Fibroblast of skin of scalp (primary cell): ENCODE measurements at regions not wholly inside any gene's neighbourhood (a gene's known extent, or its start where the extent isn't known, plus 50 kb on each side); places are given as distances from the start of the nearest gene placed in this dataset.

ENCODE experiments used
- DNase-seq: peaks from one replicate; pipeline ENCODE4 v3.0.0-alpha.2; 2013

DNA sequence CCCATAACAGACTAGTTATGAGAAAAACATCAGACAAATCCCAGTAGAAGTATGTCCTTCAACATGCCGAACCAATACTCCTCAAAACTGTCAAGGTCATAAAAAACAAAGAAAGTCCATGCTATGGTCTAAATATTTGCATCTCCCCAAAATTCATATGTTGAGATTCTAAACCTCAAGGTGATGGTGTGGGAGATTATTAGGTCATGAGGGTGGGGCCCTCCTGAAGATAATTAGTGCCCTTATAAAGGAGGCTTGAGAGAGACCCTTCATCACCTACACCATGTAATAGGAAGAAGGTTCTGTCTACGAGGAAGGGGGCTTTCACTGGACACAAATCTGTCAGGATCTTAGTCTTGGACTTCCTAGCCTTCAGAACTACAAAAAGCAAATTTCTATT, 118.6 kb upstream of the GUCY1A2 start:
- no peak for DNase-seq

DNA sequence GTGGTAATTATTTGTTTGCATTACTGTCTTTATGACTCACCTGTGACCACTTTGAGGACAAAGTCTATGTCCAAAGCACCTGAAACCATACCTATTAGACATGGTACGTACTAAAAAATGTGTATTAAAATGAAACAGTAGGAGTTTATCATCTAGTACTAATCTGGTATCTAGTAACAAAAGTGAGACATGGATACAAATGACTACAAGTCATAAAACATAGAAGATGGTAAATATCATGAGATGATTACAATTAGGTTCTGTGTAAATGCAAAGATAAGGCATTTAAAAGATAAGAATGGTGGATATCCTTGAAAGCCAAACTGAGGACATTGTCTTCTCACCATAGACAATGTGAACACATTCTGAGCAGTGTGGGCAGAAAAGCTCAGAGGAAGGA, 113.5 kb upstream of the GUCY1A2 start:
- no peak for DNase-seq

DNA sequence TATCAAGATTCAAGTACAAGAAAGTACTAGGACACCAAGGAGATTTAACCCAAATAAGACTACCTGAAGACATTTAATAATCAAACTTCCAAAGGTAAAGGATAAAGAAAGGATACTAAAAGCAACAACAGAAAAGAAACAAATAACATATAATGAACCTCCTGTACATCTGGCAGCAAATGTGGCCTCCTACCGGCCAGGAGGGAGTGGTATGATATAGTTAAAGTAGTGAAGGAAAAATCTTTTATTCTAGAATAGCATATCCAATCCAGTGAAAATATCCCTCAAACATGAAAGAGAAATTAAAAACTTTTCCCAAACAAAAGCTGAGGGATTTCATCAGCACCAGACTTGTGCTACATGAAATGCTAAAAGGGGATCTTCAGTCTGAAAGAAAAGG, 104.7 kb upstream of the GUCY1A2 start:
- DNase-seq, result no peak

DNA sequence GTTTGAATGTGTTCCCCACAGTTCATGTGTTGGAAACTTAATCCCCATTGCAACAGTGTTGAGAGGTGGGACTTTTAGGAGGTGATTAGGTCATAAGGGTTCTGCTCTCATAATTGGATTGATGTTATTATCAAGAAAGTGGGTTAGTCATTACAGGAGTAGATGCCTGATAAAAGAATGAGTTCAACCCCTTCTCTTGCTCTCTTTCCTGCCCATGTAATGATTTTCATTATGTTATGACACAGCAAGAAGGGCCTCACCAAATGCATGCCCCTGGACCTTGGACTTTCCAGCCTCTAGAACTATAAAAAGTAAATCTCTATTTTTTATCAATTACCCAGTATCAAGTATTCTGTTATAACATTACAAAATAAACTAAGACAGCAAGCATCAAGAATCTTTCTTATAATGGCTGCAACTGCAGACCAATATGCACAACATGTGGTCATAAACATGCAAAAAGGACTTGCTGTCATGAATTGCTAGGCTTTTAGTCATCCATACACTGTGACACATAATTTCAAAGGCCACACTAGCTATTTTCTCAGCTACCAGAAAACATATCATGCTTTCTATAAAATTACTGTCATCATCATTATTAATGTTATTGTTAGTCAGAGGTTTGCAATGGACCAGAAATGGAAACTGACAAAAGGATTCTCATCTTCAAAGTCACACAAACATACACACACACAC, 99.9 kb upstream of the GUCY1A2 start:
- peak; percentile 11 for DNase-seq

DNA sequence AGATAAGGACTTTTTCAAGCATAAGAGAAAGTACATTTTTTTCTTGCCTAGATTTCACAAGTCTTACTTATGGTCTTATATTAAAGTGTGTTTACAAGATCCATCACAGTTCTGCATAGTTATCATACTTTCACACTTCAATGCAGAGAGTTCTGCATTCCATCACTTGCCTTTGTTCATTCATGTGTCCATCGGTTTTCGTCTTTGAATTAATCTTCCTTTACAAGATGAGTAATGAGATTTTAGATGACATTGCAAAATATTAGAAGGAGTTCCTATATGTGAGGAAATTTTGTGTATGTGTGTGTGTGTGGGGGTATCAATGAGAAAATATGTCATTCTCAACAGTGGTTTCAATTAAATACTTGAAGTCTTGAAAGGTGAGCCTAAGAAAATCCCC, 98.1 kb upstream of the GUCY1A2 start:
- DNase-seq, result peak; percentile 15

DNA sequence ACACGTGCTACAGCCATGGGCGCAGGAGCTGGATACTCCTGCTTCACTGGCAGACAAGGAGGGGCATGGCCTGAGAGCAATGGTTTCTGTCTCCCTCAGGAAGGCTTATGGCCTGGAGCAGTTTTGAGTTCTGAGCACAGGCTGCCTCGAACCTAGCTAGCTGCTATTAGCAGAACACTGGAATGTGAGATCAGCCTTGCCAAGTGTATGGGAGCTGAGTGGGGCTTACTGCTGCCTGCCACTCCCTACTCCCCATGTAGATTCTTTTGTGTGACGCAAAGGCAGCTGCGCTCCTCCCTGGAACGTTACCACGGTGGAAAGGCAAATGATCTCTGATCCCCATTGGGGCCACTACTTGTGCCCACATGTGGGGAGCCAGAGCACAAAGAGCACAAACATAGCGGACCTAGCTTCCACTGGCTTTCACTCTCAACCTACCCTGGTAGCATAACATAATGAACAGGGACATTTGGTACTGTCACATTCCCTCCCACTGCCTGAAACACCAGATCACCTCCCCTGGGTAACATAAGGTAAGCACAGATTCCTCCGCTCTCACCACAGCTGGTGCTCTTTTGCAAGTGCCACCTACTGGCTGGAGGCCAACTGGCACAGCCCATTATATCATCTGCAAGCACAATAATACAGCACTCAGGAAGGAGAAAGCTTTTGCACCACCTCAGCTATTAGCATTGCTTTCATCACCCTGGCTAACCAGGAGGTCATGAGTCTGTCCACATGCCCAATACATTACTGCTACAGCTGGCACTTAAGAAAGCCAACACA, 84.6 kb upstream of the GUCY1A2 start:
- DNase-seq, result no peak

DNA sequence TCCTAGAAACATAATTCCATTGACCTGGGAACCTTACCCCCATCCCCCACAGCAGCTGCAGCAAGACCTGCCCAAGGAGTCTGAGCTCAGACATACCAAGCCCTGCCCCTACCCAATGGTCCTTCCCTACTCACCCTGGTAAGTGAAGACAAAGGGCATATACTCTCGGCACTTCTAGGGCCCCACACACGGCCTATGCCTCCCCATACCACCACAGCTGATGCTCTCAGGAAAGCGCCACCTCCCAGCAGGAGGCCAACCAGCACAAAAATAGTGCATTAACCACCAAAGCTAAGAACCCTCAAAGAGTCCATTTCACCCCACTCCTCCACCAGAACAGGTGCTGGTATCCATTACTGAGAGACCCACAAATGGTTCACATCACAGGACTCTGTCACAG, 74.4 kb upstream of the GUCY1A2 start:
- no peak for DNase-seq

DNA sequence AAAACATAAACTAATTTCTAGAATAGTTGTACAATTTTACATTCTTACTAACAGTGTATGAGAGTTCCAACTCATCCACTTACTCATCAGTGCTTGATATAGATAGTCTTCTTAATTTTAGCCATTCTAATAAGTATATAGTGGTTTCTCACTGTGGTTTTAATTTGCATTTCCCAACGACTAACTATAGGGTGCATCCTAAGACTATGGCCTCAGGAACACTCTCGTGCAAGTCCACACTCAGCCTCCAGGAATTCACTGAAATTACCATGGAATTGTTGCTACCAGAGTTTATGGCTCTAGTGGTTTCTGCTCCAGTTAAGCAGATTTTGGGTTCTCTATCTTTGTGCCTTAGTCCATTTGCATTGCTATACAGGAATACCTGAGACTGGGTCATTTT, 60.1 kb upstream of the GUCY1A2 start:
- no peak for DNase-seq

DNA sequence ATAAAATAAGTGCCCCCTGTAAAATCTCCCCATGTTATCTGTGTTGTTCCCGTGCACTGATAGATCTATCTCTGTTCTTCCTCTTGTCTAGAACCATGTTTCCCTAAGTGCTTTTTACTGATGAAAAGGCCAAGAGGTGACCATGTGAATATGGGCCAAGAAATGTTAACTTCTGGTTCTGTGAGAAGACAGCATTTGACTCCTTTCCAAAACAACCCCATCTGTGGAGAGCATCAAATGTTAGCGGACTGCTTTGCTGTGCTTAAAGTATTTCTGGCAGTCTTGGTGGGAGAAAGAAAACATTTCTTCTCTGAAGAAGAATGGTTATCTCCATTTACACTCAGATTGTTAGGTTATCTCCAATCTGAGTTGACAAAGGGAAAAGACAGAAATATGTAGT, 58.6 kb upstream of the GUCY1A2 start:
- no peak for DNase-seq

DNA sequence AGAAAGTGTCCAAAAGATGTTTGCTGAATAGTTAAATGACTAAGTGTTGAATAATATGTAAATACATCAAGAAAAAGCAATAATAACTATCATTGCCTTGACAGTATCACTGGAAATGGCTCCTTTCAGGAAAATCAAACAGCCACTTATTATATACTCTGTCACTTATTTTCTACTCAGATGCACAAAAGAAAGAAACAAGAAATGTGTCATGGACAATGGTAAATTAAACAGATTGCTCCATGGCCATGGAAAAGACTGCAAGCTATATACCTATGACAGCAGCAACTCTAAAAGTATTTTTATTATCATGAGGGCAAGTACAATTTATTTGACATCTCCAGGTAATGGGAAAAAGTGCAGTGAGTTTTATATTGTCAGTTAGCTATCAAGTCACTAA, 52.9 kb upstream of the GUCY1A2 start:
- no peak for DNase-seq
